ENCODE measurements at regions not wholly inside any gene's neighbourhood (a gene's known extent, or its start where the extent isn't known, plus 50 kb on each side); places are given as distances from the start of the nearest gene placed in this dataset.

DNA sequence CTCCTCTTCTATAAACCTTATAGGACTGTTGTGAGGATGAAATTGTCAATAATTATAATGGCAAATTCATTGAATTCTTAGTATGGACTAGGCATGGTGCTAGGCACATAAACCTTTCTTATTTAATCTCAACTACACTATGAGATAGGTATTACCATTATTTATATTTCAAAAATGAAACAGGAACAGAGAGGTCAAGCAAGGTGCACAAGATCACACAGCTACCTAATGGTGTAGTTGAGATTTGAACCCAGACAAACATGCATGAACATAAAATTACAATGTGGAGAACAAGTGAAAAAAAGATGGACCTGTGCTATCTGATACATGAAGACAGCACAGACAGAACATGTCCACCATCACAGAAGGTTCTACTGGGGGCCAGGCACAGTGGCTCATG lies 156.7 kb downstream of the AXIN2 start:
- no peak for DNase-seq

DNA sequence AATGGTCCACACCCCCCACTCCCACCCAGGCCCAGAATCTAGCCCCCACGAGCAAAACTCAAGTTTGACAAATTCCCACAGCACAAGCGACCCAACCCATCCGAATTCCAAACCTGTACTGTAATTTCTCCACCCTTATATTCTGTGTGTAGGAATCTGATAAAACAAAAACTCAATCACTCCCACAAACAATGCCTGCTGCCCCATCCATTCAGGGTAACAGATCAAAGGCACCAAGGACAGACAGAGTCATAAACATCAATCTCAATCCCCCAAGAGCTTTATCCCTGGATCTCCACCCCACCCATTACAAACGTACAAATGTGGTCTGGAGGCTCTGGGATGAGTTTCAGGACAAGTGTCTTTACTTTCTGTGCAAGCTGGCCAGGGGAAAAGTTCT lies 157.8 kb downstream of the AXIN2 start:
- DNase-seq, result no peak

DNA sequence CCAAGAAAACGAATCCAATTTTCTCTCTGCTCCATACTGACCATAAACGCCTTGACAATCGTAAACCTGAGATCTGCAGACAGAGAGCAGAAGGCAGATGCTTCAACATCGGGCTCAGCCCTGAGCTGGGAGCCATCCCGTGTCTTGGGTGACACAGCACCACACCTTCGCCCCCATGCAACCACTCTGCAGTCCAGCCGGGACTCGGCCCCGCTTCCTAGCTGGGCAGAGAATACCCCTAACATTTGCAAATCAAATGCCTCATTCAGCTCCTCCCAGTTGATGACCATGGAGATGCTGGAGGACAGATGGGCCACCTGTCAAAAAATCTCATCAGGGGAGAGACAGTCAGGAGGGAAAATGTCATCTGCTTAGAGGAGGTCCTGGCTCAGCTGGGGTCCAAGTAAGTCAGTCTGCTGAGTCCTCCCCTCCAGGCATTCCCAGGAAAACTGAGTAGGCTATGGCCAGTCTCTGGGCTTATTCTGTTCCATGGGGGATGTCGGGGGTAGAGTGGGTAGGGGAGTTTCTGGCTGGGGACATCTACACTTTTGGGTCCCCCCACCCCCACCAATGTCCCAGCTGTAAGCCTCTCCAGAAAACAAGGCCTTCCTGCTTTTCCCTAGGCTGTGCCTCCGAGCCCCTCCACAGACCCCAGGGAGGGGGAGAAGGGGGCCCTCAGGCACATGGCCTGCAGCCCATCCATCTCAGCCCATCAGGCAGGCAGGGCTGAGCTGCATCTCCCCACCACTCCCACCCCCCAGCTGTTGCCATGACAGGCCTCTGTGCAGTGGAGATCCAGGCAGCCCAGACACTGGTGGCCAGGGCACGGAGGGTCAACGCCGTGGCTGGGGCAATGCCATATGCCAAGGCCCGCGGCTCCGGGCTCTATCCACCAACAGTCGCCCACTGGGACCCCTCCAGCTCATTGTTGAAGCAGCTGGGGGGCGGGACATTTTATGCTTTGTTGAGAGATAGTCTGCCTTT lies 158.6 kb downstream of the AXIN2 start:
- DNase-seq, result no peak

DNA sequence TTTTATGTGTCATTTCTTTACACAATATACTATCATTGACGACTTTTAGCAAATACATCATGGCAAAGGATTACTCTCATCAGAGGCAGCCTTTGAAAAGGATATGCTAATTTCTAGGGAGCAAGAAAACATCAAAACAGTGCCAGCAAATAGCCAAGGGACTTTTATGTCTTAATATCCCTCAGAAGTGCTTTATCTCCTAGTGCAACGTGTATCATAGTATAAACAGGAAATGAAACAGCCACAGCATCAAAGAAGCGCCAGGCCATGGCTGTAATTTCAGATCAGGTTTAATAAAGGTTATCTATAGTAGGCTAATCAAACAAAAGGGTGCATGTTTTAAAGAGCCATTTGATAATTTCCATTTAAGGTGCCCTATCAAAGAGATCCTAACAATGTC lies 159.9 kb downstream of the AXIN2 start:
- DNase-seq, result no peak

DNA sequence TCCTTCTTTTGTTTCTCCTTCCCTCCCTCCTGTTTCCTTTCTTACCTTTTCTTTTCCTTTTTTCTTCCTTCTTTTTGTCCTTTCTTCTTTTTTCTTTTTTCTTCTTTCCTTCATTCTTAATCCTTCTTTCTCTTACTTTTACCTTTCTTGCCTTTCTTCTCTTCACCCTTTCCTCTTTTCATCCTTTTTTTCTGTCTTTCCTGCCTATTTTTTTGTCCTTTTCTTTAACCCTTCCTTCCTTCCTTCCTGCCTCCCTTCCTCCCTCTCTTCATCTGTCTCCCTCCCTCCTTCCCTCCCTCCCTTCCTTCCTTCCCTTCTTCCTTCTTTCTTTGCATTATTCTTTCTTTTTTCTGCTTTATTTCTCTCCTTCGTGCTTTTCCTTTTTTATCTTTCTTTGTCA lies 160.7 kb downstream of the AXIN2 start:
- DNase-seq, result no peak

DNA sequence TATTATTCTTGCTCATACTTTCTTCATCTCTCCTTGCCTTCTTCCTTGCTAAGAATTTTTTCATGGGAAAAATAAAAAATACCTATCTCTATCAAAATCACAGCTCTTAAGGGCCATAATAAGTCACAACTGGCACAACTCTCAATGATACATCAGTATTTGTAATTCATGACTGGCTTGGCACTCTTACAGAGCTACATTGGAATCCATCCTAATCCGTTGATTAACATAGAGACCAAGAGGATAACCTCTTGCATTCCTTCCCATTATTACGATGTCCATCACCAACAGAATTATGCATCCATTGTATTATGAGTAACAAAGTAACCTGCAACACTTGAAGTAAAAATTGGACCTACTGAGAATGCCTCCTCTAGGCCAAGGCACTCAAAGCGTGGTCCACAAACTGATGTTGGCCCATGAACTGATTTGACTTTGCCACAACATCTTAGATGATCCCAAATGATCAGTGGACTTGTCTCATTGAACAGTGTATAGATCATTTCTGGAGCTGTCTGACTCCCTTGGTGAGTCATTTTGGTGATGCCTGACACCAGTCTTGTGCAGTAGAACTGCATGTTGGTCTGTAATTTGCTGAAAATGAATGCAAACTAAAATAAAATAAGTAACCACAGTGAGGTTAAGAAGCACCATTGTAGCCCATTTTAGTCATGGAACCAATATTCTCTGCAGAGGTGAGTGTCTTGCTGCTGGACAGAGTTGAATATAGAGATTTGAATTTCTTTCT lies 163.2 kb downstream of the AXIN2 start:
- DNase-seq, result no peak

DNA sequence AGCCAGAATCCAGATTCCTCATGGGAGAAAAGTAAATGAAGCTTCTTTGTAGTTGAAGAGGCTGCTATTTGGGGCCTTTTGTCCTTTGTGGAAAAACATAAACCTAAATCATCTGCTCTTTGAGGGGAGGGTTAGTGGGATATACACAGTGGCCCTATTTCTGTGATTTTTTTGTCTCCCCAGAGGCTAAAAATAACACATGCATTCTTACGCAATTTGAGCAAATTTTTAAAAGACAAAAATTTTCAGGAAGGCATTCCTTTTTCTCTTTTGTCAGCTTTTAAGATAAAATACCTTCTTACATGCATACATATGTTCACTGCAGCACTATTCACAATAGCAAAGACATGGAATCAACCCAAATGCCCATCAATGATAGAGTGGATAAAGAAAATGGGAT lies 165.5 kb downstream of the AXIN2 start:
- DNase-seq, result no peak

DNA sequence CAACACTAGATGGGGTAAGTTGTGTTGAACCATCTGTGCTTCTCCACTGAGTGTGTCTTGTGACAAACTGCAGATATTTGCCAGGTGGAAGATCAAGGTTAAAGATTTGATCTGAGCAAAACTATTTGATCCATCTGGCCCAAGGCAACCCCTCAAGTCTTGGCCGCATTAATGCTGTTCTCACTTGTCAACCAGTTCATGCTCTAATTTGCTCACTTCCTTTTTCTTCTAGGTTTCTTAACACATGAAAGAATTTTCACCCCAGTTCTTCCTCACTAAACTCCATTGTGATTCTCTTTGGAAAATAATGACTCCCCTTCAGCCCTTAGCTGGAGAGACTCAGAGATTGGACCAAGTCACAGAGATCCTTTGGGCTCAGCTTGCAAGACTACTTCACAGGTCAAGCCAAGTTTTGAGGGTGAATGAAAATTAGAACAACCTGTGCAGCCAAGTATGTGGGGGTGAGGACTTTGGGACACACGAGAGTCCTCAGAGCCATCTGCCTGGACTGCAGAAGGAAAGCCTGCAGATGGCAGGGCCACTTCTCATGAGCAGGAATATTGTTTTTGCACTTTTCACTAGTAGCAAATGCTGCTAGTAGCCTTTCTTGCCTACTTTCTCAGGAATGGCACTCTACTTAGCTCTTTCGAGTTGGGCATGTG lies 166.5 kb downstream of the AXIN2 start:
- no peak for DNase-seq

DNA sequence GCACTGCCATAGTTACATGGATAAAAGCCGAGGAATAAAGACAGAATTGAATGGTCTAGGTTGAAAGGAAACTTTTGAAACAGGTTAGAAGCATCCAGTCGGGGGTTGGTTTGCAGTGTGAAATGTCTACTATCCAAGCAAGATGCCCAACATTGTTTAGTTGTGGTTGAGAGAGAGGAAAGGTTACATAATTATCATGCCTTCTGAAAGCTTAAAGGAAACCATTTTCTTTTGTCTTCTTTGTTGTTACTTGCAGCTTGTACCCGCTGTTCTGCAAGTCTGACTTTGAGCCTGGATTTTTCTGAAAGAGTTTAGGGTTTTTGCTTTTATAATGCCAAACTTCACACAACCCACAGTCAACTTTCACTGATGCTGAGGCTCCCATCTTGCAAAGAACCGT lies 167.9 kb downstream of the AXIN2 start:
- no peak for DNase-seq

DNA sequence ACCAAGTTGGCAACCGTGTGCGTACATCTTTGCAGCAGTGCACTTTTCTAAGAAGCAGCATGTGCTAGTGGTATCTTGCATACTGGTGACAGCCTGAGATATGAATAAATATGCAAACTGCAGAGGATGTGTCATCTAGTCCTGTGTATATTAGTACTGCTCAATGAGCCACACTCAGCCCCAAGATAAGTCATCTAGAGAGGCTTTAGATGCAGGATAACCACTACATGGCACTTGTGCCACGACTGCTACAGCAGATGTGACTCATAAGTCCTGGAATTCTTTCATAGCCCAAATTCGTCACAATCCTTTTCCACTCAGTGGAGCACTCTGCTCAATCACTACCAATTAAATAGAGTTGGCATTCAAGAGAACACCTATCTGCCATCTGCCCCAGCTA lies 171.5 kb downstream of the AXIN2 start:
- DNase-seq, result no peak

DNA sequence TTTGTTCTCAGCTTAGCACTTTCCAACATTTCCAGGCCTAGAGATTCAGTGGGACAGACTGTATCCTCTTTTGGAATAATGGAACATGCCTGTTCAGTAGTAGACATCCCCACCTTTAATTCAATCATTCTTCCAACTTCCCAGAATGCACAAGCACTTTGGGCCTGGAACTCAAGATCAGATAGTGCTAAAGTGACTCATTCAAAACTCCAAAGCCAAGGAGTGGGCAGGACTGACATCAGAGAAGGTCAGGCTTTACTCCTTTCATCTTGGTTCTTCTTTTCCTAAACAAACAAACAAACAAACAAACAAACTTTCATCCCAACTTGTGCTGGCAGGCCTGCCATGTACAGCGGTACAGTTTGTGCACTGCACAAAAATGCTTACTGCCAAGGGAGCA lies 172.0 kb downstream of the AXIN2 start:
- DNase-seq, result no peak

DNA sequence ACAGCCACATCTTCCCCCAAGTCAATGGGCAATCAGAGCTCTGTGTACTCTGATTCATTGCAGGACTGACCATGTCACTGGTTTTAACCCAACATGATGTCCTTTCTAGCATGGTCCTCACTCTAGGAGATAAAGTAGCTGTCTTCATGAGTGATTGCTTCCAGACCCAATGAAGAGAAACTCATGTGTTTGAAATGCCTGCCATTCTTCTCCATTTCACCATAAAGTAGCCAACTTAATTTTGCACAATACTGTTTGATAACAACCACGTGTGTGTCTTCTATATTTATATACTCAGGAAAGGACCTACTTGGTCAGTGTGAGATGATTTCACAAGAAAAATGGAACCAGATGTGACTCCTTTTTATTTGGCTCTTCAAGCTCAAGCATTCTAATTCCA lies 172.5 kb downstream of the AXIN2 start:
- no peak for DNase-seq

DNA sequence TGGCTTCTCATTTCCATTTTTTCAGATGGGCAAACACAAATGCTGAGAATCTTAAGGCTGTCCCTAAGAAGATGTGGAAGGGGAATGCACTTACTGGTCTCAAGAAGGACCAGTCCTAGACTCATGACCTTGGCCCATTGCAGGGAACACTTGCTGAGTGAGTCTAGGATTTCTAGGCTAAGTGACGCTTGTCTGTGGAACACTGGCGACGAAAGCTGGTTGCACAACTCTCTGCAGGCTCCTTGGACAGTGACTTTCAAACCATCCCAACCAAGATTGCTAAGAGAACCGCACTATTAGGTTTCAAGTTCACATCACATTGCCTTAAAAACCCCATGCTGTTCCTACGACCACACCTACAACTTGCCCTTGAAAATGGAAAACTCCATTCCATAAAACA lies 174.1 kb downstream of the AXIN2 start:
- no peak for DNase-seq

DNA sequence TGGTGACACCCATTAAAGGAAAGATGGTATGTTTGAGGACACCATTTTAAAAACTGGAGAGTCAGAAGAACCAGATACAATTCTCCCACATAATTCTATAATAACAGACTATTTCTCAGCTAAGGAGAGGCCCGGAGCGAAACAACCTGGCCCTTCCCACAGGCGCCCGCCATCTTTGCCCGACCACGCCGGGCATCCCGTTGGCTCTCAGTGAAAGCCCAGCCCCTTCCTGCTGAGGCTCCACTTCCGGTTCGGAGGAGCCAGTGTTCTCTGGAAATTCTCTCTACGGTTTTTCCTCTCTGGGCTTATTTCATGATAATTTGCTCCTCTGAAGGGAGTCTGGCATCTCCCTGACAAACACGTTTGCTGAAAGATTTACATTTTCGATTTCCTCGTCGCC lies 175.7 kb downstream of the AXIN2 start:
- no peak for DNase-seq

DNA sequence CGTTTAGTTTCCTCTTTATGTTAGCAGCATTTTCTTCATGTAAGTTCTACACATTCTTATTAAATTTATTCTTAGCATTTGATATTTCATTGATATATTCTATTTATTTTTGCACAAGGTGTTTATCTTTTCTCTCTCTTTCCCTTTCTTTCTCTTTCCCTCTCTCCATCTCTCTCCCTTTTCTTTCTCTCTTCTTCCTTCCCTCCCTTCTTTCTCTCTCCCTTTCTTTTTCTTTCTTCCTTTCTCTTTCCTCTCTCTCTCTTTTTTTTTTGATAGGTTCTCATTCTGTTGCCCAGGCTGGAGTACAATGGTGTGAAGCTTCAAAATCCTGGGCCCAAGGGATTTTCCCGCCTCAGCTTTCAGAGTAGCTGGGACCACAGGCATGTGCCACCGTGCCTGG lies 176.4 kb downstream of the AXIN2 start:
- DNase-seq, result no peak

DNA sequence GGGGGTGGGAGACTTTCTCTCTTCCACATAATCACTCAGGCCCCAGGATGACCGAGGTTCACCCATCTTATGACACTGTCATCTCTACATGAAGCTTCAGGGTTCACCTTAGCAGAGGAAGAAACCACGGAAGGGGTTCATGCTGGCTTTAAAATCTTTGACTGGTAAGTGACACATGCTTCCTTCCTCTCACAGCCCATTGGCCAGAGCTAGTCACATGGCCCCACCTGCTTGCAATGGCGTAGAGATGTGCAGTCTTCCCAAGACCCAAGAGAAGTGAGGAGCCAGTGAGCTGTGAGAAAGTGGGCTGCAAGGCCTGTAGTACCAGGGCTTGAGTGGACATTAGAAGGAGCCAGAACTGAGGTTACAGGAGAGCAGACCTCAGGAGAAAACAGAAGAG lies 180.3 kb downstream of the AXIN2 start:
- no peak for DNase-seq

DNA sequence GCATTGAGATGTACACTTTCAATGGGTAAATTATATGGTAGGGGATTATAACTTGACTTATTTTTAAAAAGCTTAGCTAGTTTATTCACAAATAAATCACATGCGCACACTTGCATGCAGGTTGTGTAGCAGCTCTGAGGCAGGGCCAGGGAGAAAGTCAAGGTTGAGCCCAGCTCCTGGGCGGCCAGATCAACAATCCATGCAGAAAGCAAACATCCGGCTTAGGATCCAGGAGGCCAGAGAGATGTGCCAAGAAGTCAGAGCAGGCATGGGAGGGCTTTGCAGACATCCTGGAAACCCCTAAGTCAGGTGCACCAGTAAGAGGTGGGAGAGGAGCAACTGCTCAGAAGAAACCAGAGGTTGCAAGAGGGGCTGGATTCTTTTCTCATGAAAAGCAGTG lies 186.5 kb downstream of the AXIN2 start:
- DNase-seq, result no peak

DNA sequence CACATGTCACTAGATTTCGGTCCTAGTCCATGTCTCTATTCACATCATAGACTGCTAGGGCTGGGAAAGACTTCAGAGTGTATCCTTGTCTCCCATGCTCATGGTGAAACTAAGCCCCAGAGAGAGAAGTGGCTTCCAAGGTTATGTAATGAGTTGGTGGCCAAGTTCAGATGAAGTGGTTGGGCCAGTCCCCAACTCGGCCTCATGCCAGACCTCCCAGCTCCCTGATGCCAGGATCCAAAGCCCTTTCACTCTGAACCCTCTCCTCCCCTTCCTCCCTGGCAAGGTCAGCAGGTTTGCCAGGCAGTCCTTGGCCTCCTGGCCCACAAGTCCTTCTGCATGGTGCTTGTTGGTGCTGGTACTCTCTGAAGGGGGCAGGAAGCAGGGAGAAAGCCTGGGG lies 189.7 kb downstream of the AXIN2 start:
- no peak for DNase-seq

DNA sequence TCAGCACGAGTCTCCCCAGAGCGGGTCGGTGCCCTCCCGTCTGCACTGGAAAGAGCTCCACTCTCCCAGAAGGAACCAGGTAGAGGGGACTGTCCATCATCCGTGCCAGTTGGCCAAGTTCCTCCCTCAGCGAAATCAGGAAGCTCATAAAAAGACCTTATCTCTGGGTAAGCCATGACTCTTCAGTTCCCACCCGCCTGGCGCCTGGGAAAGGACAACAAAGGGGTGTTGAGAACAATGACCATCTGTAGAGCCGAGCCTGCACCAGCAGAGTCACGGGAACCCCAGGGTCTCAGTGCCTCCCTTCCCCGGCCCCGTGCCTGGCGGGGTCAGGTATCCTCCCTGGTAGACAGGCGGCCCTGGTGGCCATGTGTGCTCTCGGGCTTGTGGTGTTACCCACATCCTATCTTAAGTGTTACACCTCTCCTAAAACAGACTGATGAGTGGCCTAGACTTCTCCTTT lies 190.7 kb downstream of the AXIN2 start:
- DNase-seq, result no peak

DNA sequence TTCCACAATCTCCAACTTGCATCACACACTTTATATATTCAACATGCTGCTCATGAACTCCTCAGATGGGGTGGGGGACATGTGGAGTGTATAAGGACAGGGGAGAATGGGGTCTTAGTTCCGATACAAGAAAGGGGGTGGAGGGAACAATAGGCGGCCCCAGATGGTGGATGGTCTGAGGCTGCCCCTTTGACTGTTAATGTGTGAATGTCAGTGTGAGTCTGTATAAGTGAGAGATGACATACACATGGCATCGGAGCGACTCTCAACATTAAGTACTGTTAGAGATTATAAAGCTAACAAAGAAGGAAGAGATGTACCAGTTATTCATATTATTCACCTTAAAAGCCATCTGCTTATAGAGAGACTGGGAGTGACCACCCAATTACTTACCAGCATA lies 193.1 kb downstream of the AXIN2 start:
- DNase-seq, result no peak

DNA sequence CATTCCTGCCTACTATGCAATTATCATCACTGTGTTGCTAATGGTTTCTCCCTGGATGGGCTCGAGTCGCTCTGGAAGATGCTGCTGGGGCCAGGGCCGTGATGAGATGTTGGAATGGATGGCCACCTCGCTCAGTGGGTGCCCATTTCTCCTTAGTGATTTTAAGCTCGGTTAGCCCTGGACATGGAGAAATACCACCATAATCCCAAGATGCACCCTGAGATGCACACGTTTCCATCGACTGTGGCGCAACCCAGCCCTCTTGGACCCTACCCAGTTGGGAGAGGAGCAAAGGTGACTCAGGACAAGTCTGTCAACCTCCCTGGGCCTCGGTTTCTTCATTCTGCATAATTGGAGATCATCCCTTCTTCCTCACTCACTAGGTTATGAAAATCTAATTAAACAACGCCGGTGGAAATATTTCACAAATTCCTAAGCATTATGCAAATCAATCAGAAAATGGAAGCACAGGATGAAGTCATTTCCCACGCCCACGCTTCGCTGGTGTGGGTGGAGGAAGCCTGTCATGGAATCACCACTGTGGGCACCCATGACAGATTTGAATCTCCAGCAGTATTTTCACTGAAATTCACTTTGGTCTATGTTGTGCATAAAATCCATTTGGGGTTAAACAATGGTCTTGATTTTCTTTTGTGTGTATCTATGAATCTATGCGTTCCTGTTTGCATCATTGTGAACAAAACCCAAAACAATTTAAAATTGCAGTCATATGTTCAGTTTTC lies 195.2 kb downstream of the AXIN2 start:
- peak; percentile 84 to 86 for DNase-seq

DNA sequence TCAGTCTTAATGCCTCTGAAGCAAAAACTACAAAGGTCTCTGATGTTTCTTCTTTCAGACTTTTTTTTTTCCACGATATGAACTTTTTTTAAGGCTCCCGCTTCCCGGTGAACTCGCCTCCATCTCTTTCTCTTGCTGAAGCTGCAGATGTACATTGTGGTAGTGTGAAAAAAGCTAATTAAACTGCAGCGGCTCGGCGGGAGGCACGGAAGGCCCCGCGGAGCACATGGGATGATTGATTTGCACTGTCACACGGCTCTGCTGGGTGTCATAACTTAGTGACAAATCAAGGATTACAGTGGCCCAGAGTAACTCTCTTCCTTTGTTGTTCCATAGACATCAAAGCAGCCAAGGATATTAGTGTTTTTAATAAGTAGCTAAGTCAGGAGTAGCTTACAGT lies 196.3 kb downstream of the AXIN2 start:
- DNase-seq, result no peak

DNA sequence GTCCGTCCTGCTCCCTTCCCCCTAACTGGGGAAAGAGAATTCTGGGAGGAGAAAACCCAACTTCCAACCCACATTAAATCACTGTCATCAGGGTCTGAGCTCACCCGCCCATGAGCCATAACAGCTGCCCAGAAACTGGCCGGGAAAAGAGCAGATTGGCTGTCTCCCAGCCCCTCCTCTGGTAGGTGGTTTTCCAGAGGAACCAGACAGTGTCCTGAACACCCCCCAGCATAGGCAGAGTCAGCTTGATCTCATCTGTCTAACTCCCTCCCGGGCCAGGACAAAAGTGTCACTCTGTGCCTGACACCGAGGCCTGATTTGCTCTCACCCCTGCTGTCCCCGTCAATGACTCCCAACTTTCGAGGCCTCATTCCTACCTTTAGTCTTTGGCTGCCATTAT lies 197.0 kb downstream of the AXIN2 start:
- DNase-seq, result no peak

Measured in activated T-cell treated with anti-CD3 and anti-CD28 coated beads, Interleukin-2, amount 50 U/mL, for 48 hours (primary cell).